Osteoblast (primary cell): ENCODE measurements at regions not wholly inside any gene's neighbourhood (a gene's known extent, or its start where the extent isn't known, plus 50 kb on each side); places are given as distances from the start of the nearest gene placed in this dataset.

ENCODE experiments used
- DNase-seq: peaks from one replicate; pipeline ENCODE4 v3.0.0; 2011; ENCODE audit warnings: low spot score, mixed read lengths; ENCODE audit not compliant: insufficient read length; ENCODE audit errors: missing footprints
- H2AFZ ChIP-seq: 2 replicates; pipeline ENCODE4 v1.6.0; 2011; ENCODE audit warnings: mild to moderate bottlenecking, low read length
- H3K27ac ChIP-seq: 2 replicates; pipeline ENCODE4 v1.5.1; 2011; ENCODE audit warnings: mild to moderate bottlenecking, low read depth, low read length, moderate library complexity
- H3K27me3 ChIP-seq: 2 replicates; pipeline ENCODE4 v1.6.0; 2012; ENCODE audit warnings: mild to moderate bottlenecking, control low read depth, inconsistent platforms, low read length, moderate library complexity; ENCODE audit not compliant: insufficient read depth
- H3K36me3 ChIP-seq: 2 replicates; pipeline ENCODE4 v1.5.1; 2011; ENCODE audit warnings: mild to moderate bottlenecking, low read length, control low read depth, moderate library complexity; ENCODE audit not compliant: insufficient read depth
- H3K4me1 ChIP-seq: 2 replicates; pipeline ENCODE4 v1.5.1; 2011; ENCODE audit warnings: mild to moderate bottlenecking, low read length, control low read depth, moderate library complexity; ENCODE audit not compliant: insufficient read depth
- H3K4me2 ChIP-seq: 2 replicates; pipeline ENCODE4 v1.6.0; 2011; ENCODE audit warnings: mild to moderate bottlenecking, low read length; ENCODE audit not compliant: insufficient read depth
- H3K4me3 ChIP-seq: fragments of 200-600 bp; sonication (generic); 3 replicates; pipeline ENCODE4 v1.5.1; 2012; ENCODE audit warnings: mild to moderate bottlenecking, low read length, inconsistent platforms; ENCODE audit not compliant: insufficient read depth
- H3K79me2 ChIP-seq: 2 replicates; pipeline ENCODE4 v1.6.0; 2012; ENCODE audit warnings: mild to moderate bottlenecking, low read length, control low read depth, inconsistent platforms; ENCODE audit not compliant: insufficient read depth
- H3K9me3 ChIP-seq: 2 replicates; pipeline ENCODE4 v1.5.1; 2011; ENCODE audit warnings: low read depth, low read length, control low read depth
- H4K20me1 ChIP-seq: 2 replicates; pipeline ENCODE4 v1.6.0; 2012; ENCODE audit warnings: mild to moderate bottlenecking, low read length, control low read depth; ENCODE audit not compliant: insufficient read depth
- TF ChIP-seq, protein P1 (sequence below): IDR thresholded peaks from 2 replicates; pipeline ENCODE4 v1.5.1; 2011; ENCODE audit warnings: mild to moderate bottlenecking, low read depth, low read length, moderate library complexity; ENCODE audit errors: extremely low read depth

- no peak overlapping the region for H3K27ac ChIP-seq
- no peaks in the 10 kb centered on the region for H3K79me2 ChIP-seq
- no peak overlapping the region for H3K4me3 ChIP-seq
- H2AFZ ChIP-seq, result no peak overlapping the region
- no peaks in the 10 kb centered on the region for H3K36me3 ChIP-seq
- TF ChIP-seq, protein P1, sequence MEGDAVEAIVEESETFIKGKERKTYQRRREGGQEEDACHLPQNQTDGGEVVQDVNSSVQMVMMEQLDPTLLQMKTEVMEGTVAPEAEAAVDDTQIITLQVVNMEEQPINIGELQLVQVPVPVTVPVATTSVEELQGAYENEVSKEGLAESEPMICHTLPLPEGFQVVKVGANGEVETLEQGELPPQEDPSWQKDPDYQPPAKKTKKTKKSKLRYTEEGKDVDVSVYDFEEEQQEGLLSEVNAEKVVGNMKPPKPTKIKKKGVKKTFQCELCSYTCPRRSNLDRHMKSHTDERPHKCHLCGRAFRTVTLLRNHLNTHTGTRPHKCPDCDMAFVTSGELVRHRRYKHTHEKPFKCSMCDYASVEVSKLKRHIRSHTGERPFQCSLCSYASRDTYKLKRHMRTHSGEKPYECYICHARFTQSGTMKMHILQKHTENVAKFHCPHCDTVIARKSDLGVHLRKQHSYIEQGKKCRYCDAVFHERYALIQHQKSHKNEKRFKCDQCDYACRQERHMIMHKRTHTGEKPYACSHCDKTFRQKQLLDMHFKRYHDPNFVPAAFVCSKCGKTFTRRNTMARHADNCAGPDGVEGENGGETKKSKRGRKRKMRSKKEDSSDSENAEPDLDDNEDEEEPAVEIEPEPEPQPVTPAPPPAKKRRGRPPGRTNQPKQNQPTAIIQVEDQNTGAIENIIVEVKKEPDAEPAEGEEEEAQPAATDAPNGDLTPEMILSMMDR, result no peak
- no peaks in the 10 kb centered on the region for H3K4me1 ChIP-seq
- DNase-seq, result no peak
- no peak overlapping the region for H3K4me2 ChIP-seq
- H4K20me1 ChIP-seq, result no peaks in the 10 kb centered on the region
- H3K27me3 ChIP-seq, result no peaks in the 10 kb centered on the region
- H3K9me3 ChIP-seq, result no peaks in the 10 kb centered on the region
These were observed 778.0 kb downstream of the BRD1 start for GRCh38 chr22:49049691-49050090.

- TF ChIP-seq, protein P1, result no peak
- Histone ChIP-seq H3K27me3 (no peaks in the 10 kb centered on the region), H3K27ac (no peak overlapping the region), H3K79me2 (no peaks in the 10 kb centered on the region), H3K9me3 (no peaks in the 10 kb centered on the region), H3K4me2 (no peak overlapping the region), H3K36me3 (no peaks in the 10 kb centered on the region), H2AFZ (no peak overlapping the region), H3K4me3 (no peak overlapping the region), H4K20me1 (no peaks in the 10 kb centered on the region), H3K4me1 (no peaks in the 10 kb centered on the region)
- no peak for DNase-seq
These were observed 779.1 kb downstream of the BRD1 start for GRCh38 chr22:49048591-49048990.

DNA sequence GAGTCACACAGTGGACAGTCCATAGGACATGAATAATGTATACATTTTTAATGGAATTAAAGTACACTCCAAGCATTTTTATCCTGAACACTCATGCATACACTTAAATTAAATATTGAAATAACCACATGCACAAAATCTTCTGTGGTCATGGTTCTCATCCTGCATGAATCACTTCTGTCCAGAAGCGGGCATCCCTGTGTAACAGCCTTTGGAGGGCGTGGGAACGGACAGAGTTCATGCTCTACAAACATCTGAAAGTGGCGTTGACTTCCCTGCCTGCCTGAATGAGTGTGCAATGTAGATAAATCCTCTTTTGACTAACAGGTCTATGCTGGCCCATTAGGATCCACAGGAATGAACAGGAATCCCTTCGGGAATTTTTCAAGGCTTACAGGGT lies 780.2 kb downstream of the BRD1 start:
- TF ChIP-seq, protein P1, result no peak

DNA sequence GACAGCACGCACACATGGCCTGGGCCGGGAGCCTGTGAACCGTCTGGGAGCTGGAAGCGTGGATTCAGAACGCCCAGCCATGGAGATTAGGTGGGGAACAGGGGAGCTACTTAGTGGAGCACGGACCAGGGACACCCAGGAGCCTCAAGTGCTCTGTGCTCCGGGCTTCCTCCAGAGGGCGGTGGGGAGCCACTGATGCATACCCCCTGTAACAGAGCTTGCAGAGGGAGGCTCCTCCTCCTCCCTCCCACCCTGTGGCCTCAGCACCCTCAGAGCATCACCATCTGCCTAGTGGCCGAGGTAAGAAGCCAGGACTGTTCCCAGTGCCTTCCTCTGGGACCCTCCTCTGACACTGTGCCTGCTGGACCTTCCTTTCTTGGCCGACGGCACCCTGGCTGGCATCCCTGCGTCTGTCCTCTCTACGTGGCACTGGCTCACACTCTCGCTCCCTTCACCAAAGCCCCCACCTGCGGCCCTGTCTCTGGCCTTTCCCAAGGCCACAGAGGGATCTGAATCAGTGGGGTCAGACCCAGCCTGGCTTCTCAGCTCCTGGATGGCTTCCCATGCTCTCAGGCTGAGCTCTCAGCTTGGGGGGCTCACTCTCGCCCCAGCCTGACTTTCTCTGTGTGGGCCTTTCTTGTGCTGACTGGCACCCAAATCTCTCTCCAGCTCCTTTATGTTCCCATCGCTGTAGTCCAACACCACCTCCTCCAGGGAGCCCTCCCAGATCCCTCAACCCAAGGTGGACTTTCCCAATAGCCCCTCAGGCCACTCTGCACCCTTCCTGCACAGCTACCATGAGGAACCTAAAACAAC lies 780.9 kb downstream of the BRD1 start:
- H3K36me3 ChIP-seq, result no peaks in the 10 kb centered on the region
- H3K4me1 ChIP-seq, result no peaks in the 10 kb centered on the region
- TF ChIP-seq, protein P1, result no peak
- no peak overlapping the region for H3K4me3 ChIP-seq
- no peak overlapping the region for H2AFZ ChIP-seq
- DNase-seq, result no peak
- H3K27ac ChIP-seq, result no peak overlapping the region
- H3K79me2 ChIP-seq, result no peaks in the 10 kb centered on the region
- no peaks in the 10 kb centered on the region for H4K20me1 ChIP-seq
- H3K9me3 ChIP-seq, result no peaks in the 10 kb centered on the region
- no peak overlapping the region for H3K4me2 ChIP-seq
- H3K27me3 ChIP-seq, result no peaks in the 10 kb centered on the region

More for the DNA sequence above, 780.2 kb downstream of the BRD1 start:
- no peak overlapping the region for H3K4me3 ChIP-seq
- H3K4me1 ChIP-seq, result no peaks in the 10 kb centered on the region
- no peak overlapping the region for H3K4me2 ChIP-seq
- no peaks in the 10 kb centered on the region for H3K36me3 ChIP-seq
- H2AFZ ChIP-seq, result no peak overlapping the region
- no peaks in the 10 kb centered on the region for H3K79me2 ChIP-seq
- no peaks in the 10 kb centered on the region for H4K20me1 ChIP-seq
- no peak overlapping the region for H3K27ac ChIP-seq
- H3K9me3 ChIP-seq, result no peaks in the 10 kb centered on the region
- no peak for DNase-seq
- no peaks in the 10 kb centered on the region for H3K27me3 ChIP-seq
